Gastrocnemius medialis (tissue), 4 donors: ENCODE measurements at regions not wholly inside any gene's neighbourhood (a gene's known extent, or its start where the extent isn't known, plus 50 kb on each side); places are given as distances from the start of the nearest gene placed in this dataset.

Experiments used
- POLR2A ChIP-seq, 2 donors: fragments of 450-650 bp; IDR thresholded peaks; one replicate each; pipeline ENCODE4 v1.6.1; 2017; ENCODE audit warnings: antibody characterized with exemption in 2 of 2, mild to moderate bottlenecking in 2 of 2, moderate library complexity in 2 of 2
- TF ChIP-seq, protein P1 (sequence below), 5 experiments: fragments of 450-650 bp in 3 of 5; fragments of 200-600 bp in 2 of 5; sonication (generic) in 2 of 5; IDR thresholded peaks in 4 of 5; conservative IDR thresholded peaks in 1 of 5; 1 replicate in 4 of 5; 2 replicates in 1 of 5; pipeline ENCODE4 v1.5.1; 2016 to 2019; ENCODE audit warnings: antibody characterized with exemption in 5 of 5, mild to moderate bottlenecking in 3 of 5, moderate library complexity in 3 of 5

DNA sequence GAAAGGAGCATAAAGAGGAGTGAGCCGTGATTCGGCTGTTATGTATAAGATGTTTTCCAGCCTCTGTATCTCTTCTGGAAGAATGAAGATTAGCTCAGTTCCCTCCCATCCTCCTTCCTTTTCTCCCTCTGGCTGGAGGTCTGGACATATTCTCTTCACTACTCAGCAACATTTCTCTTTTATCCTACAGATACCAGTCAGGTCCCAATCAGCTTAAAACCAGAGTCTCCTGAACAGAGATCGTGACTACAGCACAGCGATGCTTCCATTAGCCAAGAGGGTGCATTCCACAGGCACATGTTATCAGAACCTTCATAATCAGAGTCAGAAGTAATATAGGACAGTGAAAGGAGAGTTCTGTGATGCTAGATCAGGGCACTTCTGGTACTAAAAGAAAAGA, 133.9 kb upstream of the SOX4 start:
- TF ChIP-seq, protein P1, sequence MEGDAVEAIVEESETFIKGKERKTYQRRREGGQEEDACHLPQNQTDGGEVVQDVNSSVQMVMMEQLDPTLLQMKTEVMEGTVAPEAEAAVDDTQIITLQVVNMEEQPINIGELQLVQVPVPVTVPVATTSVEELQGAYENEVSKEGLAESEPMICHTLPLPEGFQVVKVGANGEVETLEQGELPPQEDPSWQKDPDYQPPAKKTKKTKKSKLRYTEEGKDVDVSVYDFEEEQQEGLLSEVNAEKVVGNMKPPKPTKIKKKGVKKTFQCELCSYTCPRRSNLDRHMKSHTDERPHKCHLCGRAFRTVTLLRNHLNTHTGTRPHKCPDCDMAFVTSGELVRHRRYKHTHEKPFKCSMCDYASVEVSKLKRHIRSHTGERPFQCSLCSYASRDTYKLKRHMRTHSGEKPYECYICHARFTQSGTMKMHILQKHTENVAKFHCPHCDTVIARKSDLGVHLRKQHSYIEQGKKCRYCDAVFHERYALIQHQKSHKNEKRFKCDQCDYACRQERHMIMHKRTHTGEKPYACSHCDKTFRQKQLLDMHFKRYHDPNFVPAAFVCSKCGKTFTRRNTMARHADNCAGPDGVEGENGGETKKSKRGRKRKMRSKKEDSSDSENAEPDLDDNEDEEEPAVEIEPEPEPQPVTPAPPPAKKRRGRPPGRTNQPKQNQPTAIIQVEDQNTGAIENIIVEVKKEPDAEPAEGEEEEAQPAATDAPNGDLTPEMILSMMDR (IDR thresholded peaks at IDR 0.05 in 4 of 5, conservative IDR thresholded peaks at IDR 0.05 in 1 of 5), result no peak
- TF ChIP-seq POLR2A (IDR thresholded peaks at IDR 0.05), result no peak
